ENCODE measurements at regions not wholly inside any gene's neighbourhood (a gene's known extent, or its start where the extent isn't known, plus 50 kb on each side); places are given as distances from the start of the nearest gene placed in this dataset.

GRCh38 chr5:128798871-128799270 lies 166.4 kb upstream of the SLC27A6 start:
- TF ChIP-seq, protein P1, sequence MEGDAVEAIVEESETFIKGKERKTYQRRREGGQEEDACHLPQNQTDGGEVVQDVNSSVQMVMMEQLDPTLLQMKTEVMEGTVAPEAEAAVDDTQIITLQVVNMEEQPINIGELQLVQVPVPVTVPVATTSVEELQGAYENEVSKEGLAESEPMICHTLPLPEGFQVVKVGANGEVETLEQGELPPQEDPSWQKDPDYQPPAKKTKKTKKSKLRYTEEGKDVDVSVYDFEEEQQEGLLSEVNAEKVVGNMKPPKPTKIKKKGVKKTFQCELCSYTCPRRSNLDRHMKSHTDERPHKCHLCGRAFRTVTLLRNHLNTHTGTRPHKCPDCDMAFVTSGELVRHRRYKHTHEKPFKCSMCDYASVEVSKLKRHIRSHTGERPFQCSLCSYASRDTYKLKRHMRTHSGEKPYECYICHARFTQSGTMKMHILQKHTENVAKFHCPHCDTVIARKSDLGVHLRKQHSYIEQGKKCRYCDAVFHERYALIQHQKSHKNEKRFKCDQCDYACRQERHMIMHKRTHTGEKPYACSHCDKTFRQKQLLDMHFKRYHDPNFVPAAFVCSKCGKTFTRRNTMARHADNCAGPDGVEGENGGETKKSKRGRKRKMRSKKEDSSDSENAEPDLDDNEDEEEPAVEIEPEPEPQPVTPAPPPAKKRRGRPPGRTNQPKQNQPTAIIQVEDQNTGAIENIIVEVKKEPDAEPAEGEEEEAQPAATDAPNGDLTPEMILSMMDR (IDR thresholded peaks at IDR 0.05): no peak
- no peak for TF ChIP-seq POLR2A (IDR thresholded peaks at IDR 0.05)
